LNCaP clone FGC (cell line): ENCODE measurements at regions not wholly inside any gene's neighbourhood (a gene's known extent, or its start where the extent isn't known, plus 50 kb on each side); places are given as distances from the start of the nearest gene placed in this dataset.

Experiments used
- DNase-seq: peaks from one replicate; pipeline ENCODE4 v3.0.0-alpha.2; 2011; ENCODE audit warnings: low read depth
- H3K4me3 ChIP-seq: 2 replicates; pipeline ENCODE4 v1.5.1; 2011; ENCODE audit warnings: mild to moderate bottlenecking, low read depth, low read length, control low read depth
- CTCF ChIP-seq: IDR thresholded peaks from 2 replicates; pipeline ENCODE4 v1.5.1; 2012; ENCODE audit warnings: mild to moderate bottlenecking; ENCODE audit not compliant: control insufficient read depth, insufficient read depth; ENCODE audit errors: extremely low read depth

- H3K4me3 ChIP-seq: no peak overlapping the region
- no peak for DNase-seq
- TF ChIP-seq CTCF: no peak
Observed at GRCh38 chr11:77530879-77531278, 57.0 kb upstream of the PAK1 start.

DNA sequence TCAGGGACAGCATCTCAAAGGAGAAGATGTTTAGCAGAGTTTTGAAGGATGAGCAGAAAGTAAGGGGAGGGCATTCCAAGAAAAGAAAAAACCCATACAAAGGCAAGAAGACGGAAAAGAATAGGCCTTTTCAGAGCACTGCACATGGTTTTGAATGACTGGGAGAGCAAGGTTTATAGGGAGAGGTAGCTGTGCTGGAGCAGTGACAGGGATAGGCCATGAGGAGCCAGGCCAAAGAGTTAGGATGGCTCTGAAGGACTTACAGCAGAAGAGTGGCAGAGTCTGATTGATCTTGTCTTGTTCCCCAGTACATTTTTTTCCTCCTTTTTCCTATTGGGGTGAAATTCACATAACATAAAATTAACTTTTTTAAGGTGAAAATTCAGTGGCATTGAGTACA is 55.8 kb upstream of the PAK1 start:
- no peak for TF ChIP-seq CTCF
- DNase-seq: no peak
- H3K4me3 ChIP-seq: no peak overlapping the region

- no peak overlapping the region for H3K4me3 ChIP-seq
- DNase-seq: no peak
- TF ChIP-seq CTCF: no peak
Observed at GRCh38 chr11:77525455-77526091, 51.7 kb upstream of the PAK1 start.

GRCh38 chr11:77524539-77524938 is 50.6 kb upstream of the PAK1 start:
- DNase-seq: no peak
- no peak overlapping the region for H3K4me3 ChIP-seq
- peak; percentile 10; the same call in 1 of the 2 replicates for TF ChIP-seq CTCF

DNA sequence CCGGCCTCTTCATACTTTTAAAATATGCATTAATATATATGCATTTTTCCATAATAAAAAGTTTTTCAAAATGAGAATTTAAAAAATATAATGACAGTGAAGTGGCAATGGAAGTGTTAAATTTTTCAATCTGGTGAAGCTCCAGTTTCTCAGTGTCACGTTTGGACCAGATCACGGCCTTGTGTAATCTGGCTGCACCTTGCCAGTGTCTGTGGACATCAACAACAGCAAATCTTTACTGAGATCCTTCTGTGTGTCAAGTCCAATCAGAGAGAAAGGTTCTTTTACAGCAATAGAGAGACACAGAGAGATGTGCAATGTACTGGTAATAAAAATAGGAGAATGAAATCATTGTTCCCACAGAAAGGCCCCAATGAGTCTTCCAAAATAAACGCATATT is 49.8 kb upstream of the PAK1 start:
- H3K4me3 ChIP-seq: no peak overlapping the region
- TF ChIP-seq CTCF: no peak
- no peak for DNase-seq
